Fibroblast of skin of back (primary cell): ENCODE measurements at regions not wholly inside any gene's neighbourhood (a gene's known extent, or its start where the extent isn't known, plus 50 kb on each side); places are given as distances from the start of the nearest gene placed in this dataset.
"Not testable (repeated sequence)": the region's sequence is repeated elsewhere in the genome, so short reads cannot be mapped to it uniquely, and the experiment has no call there.

ENCODE experiments used
- DNase-seq: peaks from one replicate; pipeline ENCODE4 v3.0.0-alpha.2; 2013

DNA sequence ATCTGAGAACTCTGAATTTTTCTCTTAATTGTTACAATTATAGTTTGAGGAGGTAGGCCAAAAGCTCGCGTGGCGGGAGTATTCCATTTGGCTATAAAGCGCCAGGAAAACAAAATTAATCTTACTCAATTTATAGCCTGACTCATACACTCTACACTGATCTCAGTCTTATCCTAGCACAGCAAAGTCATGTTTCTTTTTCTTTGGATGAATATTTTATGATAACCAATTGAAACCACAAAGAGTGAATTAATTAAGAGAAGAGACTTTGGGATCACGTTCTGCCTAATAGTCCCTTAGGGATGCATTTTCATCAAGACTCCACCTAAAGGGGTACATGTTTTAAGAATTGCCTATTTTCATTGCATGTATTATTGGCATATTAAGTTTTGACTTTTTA is 420.8 kb downstream of the HGF start:
- no peak for DNase-seq

GRCh38 chr7:81339946-81340345 is 421.1 kb upstream of the SEMA3C start:
- DNase-seq: peak; percentile 34

GRCh38 chr7:81333536-81333935 is 414.7 kb upstream of the SEMA3C start:
- no peak for DNase-seq

- DNase-seq: peak; percentile 62
These were observed 414.2 kb upstream of the SEMA3C start for GRCh38 chr7:81333004-81333403.

- DNase-seq: peak; percentile 32
These were observed 412.5 kb upstream of the SEMA3C start for GRCh38 chr7:81331061-81332018.

GRCh38 chr7:81330108-81330507 is 411.3 kb upstream of the SEMA3C start:
- DNase-seq: no peak

GRCh38 chr7:81327468-81328266 is 408.8 kb upstream of the SEMA3C start:
- peak; percentile 12 for DNase-seq

DNA sequence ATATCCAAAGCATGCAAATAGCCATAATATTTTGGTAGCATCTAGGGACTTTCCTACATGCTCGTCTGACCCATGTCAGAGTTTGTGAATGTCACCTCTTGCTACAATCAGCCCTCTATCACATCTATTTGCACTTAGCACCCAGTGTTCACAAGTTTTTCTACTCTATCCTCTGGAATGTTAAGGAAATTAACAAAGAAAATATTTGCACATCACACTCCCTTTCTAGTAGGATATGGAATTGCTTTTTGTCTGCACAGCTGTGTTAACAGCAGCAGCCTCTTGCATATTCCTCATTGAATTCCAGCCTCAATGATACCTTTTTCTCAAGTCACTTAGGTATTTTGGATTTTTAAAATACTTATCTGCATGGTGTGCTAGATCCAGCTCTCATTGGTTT is 403.1 kb upstream of the SEMA3C start:
- no peak for DNase-seq

DNA sequence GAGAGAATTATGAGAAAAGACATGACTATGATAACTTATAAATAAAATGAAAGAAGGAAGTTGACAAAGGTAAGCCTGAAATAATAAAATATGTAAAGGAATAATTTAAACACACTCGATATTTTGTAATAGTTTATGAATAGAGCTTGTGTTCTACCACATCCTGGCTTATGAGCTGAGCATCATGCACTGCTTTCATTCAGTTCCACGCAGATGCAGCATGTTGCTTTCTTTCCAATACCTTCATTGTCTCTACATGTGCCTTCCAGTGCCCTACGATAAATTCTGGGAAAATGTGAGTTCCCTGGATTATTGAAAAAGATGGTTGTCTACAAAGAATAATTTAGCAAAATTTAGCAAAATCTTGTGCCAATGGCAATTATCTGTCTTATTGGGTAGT is 398.9 kb upstream of the SEMA3C start:
- no peak for DNase-seq

- DNase-seq: no peak
These were observed 389.9 kb upstream of the SEMA3C start for GRCh38 chr7:81308643-81309322.

DNA sequence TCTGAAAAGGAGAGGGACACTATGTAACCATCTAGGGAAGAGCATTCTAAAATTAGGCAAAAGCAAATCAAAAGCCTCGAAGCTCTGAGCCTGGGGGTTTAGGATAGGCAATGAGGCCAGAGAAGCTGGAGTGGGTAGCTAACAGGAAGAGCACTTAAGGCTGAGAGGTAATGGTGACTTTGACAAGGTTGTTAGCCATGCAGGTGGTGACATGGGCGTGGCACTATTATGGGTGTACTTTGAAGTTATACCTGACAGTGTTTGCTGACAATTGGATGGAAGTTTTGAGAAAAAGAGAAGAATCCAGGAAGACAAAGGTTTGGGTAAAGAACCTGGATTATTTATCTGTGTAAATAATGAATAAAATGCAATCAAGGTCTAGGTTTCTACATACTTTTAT is 383.0 kb upstream of the SEMA3C start:
- DNase-seq: no peak

DNA sequence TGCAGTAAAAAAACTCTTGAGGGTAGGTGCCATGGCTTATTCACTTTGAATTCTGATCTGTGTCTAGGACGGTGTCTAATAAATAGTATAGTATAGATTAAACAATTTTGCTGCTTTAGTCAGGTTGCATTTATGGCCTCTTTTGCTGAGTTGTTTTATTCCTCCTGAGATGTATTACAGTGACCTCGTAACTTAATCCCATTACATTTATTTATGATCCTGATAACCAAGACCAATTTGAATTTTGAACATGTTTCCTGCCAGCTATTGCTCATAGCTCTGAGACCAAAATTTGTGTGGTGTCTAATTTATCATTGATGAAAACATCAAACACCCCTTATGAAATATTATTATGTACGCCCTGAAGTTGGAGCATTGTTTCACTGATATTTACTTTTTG is 381.9 kb upstream of the SEMA3C start:
- DNase-seq: no peak

DNA sequence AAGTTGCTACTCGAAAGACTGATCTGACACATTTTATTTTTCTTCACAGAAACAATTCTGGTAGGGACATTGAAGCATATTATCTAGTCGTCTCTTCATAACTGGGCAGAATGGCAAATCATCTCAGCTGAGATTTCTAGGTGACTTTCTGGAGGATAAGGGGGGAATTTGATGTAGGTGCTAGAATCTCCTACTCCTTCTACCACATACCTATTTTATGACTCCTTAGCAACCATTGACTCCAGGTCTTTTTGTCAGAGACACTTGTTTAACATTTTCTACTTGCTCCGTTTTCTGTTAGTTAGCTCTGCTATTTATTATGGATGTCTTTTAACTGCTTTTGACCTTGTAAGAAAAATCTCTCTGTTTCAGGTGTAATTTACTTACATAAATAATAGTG is 380.9 kb upstream of the SEMA3C start:
- DNase-seq: no peak

DNA sequence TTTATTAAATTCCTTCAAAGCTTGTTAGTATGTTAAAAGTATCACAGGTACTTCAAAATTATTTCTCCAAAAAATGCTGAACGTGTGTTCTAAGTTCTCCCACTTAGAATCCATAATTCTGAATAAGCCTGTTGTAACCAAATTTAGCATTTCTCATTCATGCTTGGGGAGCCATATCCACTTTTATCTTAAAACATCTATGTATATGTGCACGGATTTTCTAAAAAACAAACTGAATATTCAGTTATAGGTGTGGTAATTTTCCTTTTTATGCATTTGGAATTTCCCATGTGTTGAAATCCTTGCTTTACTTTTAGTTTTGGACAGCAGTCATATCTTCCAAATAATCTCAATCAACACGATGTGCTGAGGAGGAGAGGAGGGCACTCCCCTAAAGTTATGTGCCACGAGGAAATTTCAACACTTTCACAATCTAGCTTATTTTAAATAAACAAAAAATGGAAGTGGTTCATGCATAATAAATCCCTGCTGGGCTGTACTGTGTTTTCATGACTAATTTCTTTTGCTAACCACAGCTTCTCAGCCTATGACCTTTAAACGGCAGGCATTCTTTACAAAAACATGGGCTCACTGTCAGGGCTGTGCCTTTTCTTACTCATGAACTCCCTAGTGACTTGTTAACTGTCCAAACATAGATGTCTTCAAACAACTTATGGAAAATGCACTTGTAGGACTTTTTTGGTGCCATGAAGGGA is 380.3 kb upstream of the SEMA3C start:
- peak; percentile 96 for DNase-seq

- DNase-seq: no peak
These were observed 378.5 kb upstream of the SEMA3C start for GRCh38 chr7:81297317-81297716.

- no peak for DNase-seq
These were observed 377.9 kb upstream of the SEMA3C start for GRCh38 chr7:81296726-81297125.

- no peak for DNase-seq
These were observed 376.2 kb upstream of the SEMA3C start for GRCh38 chr7:81294897-81295515.

GRCh38 chr7:81293806-81294205 is 375.0 kb upstream of the SEMA3C start:
- DNase-seq: no peak

- not testable (repeated sequence) for DNase-seq
These were observed 367.9 kb upstream of the SEMA3C start for GRCh38 chr7:81286754-81287153.

DNA sequence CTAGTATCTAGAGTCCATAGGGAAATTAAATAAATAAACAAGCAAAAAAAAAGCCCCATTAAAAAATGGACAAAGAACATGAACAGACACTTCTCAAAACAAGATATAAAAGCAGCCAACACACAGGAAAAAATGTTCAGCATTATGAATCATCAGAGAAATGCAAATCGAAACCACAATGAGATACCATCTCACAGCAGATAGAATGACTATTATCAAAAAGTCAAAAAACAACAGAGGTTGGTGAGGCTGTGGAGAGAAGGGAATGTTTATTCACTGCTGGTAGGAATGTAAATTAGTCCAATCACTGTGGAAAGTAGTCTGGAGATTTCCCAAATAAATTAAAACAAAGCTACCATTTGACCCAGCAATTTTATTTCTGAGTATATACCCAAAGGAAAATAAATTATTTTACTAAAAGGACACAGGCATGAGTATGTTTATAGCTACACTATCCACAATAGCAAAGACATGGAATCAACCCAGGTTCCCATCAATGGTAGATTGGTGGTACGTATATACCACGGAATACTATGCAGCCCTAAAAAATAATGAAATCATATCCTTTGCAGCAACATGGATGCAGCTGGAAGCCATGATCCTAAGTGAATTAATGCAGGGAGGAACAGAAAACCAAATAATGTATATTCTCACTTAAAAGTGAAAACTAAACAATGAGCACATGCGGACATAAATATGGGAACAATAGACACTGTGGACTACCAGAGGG is 366.5 kb upstream of the SEMA3C start:
- peak; percentile 89 for DNase-seq

GRCh38 chr7:81284576-81284975 is 365.7 kb upstream of the SEMA3C start:
- DNase-seq: peak; percentile 60
